Heart left ventricle (tissue), 13 donors: ENCODE measurements at regions not wholly inside any gene's neighbourhood (a gene's known extent, or its start where the extent isn't known, plus 50 kb on each side); places are given as distances from the start of the nearest gene placed in this dataset.

Experiments used
- POLR2A ChIP-seq, 2 donors: fragments of 450-650 bp; IDR thresholded peaks; one replicate each; pipeline ENCODE4 v1.6.1; 2017; ENCODE audit warnings: antibody characterized with exemption in 2 of 2, mild to moderate bottlenecking in 2 of 2, moderate library complexity in 2 of 2
- TF ChIP-seq, protein P1 (sequence below), 12 donors: fragments of 200-600 bp; sonication (generic) in 4 of 12; IDR thresholded peaks; one replicate each; pipeline versions ENCODE4 v1.5.0 to v1.8.0; 2018 to 2022; ENCODE audit warnings: antibody characterized with exemption in 12 of 12, mild to moderate bottlenecking in 5 of 12
- donor health status: ischemic (EF 13 %, LVEDD 7.1; RV severe dilation, severe dysfunction).
- donor health status: DM: no; HTN: yes; CAD: no.
- donor health status: DM: no; HTN: no; CAD: no.
- donor health status: ischemic (EF 25% LVEDD 6.9; RV normal size, moderate dysfunction).
- donor health status: ischemic (EF 25% LVEDD 5.7; RV mildly dilated, moderate dysfunction).
- donor health status: ischemic (EF 35%, LVEDD 5.7; RV mildly dilated, moderate dysfunction).
- donor health status: nonischemic (EF 11% LVEDD 7.7; RV severe dilation, severe dysfunction).
- donor health status: DM: yes; HTN: yes; CAD: no.
- donor health status: PGD.
- donor health status: ischemic (EF 29% LVEDD 5.4; RV normal size, mild dysfunction).
- donor health status: nonischemic (EF 23%, LVEDD 6.1; RV moderate dilation, normal function).

DNA sequence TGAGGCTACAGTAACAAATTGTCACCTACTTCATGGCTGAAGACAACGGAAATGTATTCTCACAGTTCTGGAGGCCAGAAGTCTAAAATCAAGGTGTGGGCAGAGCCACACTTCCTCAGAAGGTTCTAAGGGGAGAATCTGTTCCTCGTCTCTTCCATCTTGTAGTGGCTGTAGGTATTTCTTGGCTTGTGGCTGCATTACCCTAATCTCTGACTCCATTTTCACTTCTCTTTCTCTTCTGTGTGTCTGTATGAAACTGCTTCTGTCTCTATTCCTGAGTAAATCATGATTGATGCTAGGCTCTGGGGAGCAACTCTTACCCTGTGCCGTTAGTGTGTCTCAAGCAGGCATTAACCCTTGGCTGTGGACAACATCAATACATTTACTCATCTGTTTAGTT lies 164.7 kb downstream of the SQOR start:
- TF ChIP-seq POLR2A (IDR thresholded peaks at IDR 0.05), result no peak
- TF ChIP-seq, protein P1, sequence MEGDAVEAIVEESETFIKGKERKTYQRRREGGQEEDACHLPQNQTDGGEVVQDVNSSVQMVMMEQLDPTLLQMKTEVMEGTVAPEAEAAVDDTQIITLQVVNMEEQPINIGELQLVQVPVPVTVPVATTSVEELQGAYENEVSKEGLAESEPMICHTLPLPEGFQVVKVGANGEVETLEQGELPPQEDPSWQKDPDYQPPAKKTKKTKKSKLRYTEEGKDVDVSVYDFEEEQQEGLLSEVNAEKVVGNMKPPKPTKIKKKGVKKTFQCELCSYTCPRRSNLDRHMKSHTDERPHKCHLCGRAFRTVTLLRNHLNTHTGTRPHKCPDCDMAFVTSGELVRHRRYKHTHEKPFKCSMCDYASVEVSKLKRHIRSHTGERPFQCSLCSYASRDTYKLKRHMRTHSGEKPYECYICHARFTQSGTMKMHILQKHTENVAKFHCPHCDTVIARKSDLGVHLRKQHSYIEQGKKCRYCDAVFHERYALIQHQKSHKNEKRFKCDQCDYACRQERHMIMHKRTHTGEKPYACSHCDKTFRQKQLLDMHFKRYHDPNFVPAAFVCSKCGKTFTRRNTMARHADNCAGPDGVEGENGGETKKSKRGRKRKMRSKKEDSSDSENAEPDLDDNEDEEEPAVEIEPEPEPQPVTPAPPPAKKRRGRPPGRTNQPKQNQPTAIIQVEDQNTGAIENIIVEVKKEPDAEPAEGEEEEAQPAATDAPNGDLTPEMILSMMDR (IDR thresholded peaks at IDR 0.05), result no peak
